Right lobe of liver (tissue), 6 donors: ENCODE measurements at regions not wholly inside any gene's neighbourhood (a gene's known extent, or its start where the extent isn't known, plus 50 kb on each side); places are given as distances from the start of the nearest gene placed in this dataset.

Experiments used
- ATAC-seq, 4 donors: fragments of 200-7000 bp; cut with Tn5 transposase; one replicate each; pipeline ENCODE4 v1.9.1; 2020; ENCODE audit warnings: mild to moderate bottlenecking in 4 of 4, moderate library complexity in 4 of 4
- DNase-seq, 3 donors: peaks; one replicate each; pipeline ENCODE4 v3.0.0-alpha.2; 2020
- H3K27ac ChIP-seq, 3 donors: fragments of 200-600 bp; one replicate each; pipeline ENCODE4 v1.8.0; 2022
- H3K27me3 ChIP-seq, 2 donors: fragments of 200-600 bp; one replicate each; pipeline ENCODE4 v1.8.0; 2022
- H3K36me3 ChIP-seq, 4 donors: fragments of 200-600 bp; sonication (generic) in 1 of 4; one replicate each; pipeline versions ENCODE4 v1.5.1 to v1.8.0; 2017 to 2022; ENCODE audit warnings: control low read depth in 1 of 4
- H3K4me1 ChIP-seq, 4 donors: fragments of 200-600 bp; sonication (generic) in 1 of 4; one replicate each; pipeline versions ENCODE4 v1.5.1 to v1.8.0; 2017 to 2022; ENCODE audit warnings: control low read depth in 1 of 4
- H3K4me3 ChIP-seq, 3 donors: fragments of 200-600 bp; one replicate each; pipeline ENCODE4 v1.8.0; 2022
- H3K9me3 ChIP-seq, 4 donors: fragments of 200-600 bp; sonication (generic) in 1 of 4; one replicate each; pipeline versions ENCODE4 v1.5.1 to v1.8.0; 2017 to 2022; ENCODE audit warnings: control low read depth in 1 of 4
- POLR2A ChIP-seq: fragments of 450-650 bp; IDR thresholded peaks from one replicate; pipeline ENCODE4 v1.6.1; 2017; ENCODE audit warnings: antibody characterized with exemption, mild to moderate bottlenecking
- WGBS: methylation state at CpG from one replicate; pipeline ENCODE4 v1.1.6; 2018; ENCODE audit warnings: low coverage, low lambda C conversion rate; ENCODE audit not compliant: insufficient coverage; ENCODE audit errors: missing lambda C conversion rate; 5-methylcytosine and 5-hydroxymethylcytosine counted together
- intact Hi-C, 2 donors: fragments of 100-400 bp; cut with DNase I; formaldehyde crosslinking; loops; one replicate each; pipeline versions ENCODE4 v1.11.2 to v1.14.1; 2022
- TF ChIP-seq, protein P1 (sequence below), 4 donors: fragments of 200-600 bp in 3 of 4; fragments of 450-650 bp in 1 of 4; IDR thresholded peaks; one replicate each; pipeline versions ENCODE4 v1.5.1 to v1.8.0; 2016 to 2022; ENCODE audit warnings: antibody characterized with exemption in 4 of 4, mild to moderate bottlenecking in 2 of 4
- donor health status: DM: no; HTN: yes; CAD: no.
- donor health status: DM: no; HTN: no; CAD: no.
- donor health status: DM: no; HTN: no; CAD: no.
- donor health status: DM: no; HTN: yes; CAD: no.
- donor health status: DM: no; HTN: yes; CAD: no.

DNA sequence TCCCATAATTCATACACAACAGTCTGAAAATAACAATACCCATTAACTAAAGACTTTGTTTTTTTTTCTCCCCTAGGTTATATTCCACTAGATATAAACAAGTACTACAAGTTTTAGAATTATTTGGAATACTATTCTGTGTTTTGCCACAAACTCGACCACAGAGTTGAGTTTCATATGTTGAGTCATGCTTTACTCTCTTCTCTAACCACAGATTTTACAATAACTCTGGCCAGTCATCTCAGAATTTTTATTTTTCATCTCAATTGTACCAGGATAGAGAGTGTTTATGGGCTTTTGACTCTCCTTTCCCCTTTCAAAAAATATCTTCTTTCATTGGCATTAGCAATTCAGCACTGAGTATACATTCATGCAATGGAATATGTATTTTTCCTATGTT lies 348.7 kb upstream of the GALNT5 start:
- TF ChIP-seq, protein P1, sequence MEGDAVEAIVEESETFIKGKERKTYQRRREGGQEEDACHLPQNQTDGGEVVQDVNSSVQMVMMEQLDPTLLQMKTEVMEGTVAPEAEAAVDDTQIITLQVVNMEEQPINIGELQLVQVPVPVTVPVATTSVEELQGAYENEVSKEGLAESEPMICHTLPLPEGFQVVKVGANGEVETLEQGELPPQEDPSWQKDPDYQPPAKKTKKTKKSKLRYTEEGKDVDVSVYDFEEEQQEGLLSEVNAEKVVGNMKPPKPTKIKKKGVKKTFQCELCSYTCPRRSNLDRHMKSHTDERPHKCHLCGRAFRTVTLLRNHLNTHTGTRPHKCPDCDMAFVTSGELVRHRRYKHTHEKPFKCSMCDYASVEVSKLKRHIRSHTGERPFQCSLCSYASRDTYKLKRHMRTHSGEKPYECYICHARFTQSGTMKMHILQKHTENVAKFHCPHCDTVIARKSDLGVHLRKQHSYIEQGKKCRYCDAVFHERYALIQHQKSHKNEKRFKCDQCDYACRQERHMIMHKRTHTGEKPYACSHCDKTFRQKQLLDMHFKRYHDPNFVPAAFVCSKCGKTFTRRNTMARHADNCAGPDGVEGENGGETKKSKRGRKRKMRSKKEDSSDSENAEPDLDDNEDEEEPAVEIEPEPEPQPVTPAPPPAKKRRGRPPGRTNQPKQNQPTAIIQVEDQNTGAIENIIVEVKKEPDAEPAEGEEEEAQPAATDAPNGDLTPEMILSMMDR (IDR thresholded peaks at IDR 0.05) = no peak
- TF ChIP-seq POLR2A = no peak
- Histone ChIP-seq H3K4me1 (no peaks in the 10 kb centered on the region), H3K27me3 (no peaks in the 10 kb centered on the region), H3K4me3 (no peak overlapping the region), H3K27ac (no peak overlapping the region), H3K9me3 (no peaks in the 10 kb centered on the region), H3K36me3 (no peaks in the 10 kb centered on the region)
- intact Hi-C loops = no loop called here
- 29% methylated on average over 1 of the region's 1 CpG for WGBS
- ATAC-seq = no peak
- no peak for DNase-seq

DNA sequence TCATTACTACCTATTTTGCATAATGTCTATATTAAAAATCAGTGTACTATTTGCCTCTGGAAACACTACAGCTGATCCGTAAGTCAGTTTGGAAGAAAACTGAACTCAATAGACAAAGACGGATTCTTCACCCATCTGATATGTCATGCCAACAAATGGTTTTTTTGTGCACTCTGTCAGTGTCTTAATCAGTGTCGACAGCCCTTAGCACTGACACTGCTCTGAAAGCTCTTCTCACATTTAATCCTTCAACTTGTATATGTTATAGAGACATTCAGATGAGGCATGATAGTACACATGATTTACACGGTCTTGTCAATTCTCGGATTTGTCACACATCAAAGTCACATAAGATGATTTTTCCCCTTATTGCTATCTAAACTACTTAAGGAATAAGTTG lies 347.5 kb upstream of the GALNT5 start:
- Histone ChIP-seq H3K27ac (no peak overlapping the region), H3K4me1 (no peaks in the 10 kb centered on the region), H3K9me3 (no peaks in the 10 kb centered on the region), H3K4me3 (no peak overlapping the region), H3K36me3 (no peaks in the 10 kb centered on the region), H3K27me3 (no peaks in the 10 kb centered on the region)
- 50% methylated on average over 5 of the region's 5 CpGs for WGBS
- no peak for DNase-seq
- ATAC-seq = no peak
- intact Hi-C loops = no loop called here
- TF ChIP-seq, protein P1 (IDR thresholded peaks at IDR 0.05) = no peak
- TF ChIP-seq POLR2A = no peak

DNA sequence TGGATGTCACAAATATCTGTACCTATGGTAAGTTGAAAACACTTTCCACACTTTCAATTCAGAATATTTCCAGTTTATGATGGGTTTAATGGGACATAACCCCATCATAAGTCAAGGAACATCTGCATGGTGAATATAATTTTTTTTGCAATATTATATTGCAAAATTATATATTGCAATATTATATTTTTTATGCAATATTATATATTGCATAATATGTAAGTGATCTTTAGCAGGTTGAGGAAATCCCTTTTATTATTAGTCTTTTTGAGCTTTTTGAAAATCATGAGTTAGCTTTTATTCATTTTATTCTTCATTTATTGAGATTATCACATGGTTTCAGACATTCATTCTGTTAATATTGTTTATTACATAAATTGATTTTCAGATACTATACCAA lies 342.2 kb upstream of the GALNT5 start:
- DNase-seq (no peak), ATAC-seq (no peak)
- Histone ChIP-seq H3K4me3 (no peak overlapping the region), H3K27me3 (no peaks in the 10 kb centered on the region), H3K4me1 (no peaks in the 10 kb centered on the region), H3K36me3 (no peaks in the 10 kb centered on the region), H3K9me3 (no peaks in the 10 kb centered on the region), H3K27ac (no peak overlapping the region)
- TF ChIP-seq, protein P1 (IDR thresholded peaks at IDR 0.05) = no peak
- TF ChIP-seq POLR2A = no peak
- intact Hi-C loops = no loop called here

DNA sequence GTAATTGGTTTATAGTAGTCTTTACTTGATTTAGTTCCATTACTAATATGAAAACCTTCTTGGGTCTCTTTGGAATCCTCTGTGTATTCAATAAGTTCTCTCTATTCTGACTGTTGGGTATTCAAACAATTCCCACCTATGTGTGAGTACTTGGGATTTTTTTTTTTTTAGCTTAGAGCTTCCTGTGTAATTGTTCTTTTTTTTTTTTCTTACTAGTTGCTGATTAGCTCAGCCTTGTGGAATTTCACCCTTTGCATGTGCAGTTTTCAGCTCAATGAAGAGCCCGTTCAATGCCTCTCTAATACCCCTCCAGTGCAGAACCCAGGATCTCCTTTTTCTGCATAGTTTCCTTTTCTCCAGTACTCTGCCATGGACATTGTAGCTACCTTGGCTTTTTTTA lies 339.1 kb upstream of the GALNT5 start:
- WGBS = 15% methylated on average over 1 of the region's 1 CpG
- no peak overlapping the region for H3K4me3 ChIP-seq
- H3K27ac ChIP-seq = no peak overlapping the region
- ATAC-seq = no peak
- no peaks in the 10 kb centered on the region for H3K27me3 ChIP-seq
- no peaks in the 10 kb centered on the region for H3K9me3 ChIP-seq
- H3K36me3 ChIP-seq = no peaks in the 10 kb centered on the region
- DNase-seq = no peak
- H3K4me1 ChIP-seq = no peaks in the 10 kb centered on the region
- no peak for TF ChIP-seq POLR2A
- TF ChIP-seq, protein P1 (IDR thresholded peaks at IDR 0.05) = no peak
- intact Hi-C loops = no loop called here

DNA sequence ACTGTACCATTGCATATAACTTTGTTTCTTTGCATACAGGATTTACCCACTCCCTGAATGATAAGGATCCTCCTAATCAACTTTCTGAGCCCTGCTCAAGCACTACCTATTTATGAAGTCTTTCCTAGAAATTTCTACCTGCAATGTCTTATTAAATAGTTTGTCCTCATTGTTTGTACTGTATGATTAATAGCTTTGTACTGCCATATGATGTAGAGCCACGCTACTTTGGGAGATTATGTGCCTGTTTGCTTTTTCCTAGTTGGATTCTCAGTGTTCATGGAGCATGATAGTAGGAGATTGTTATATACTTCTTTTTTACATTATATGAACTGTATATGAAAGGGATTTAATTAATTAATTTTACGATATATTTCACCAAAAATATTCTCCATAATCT lies 327.1 kb upstream of the GALNT5 start:
- WGBS = 29% methylated on average over 2 of the region's 2 CpGs
- intact Hi-C loops = no loop called here
- H3K4me1 ChIP-seq = no peaks in the 10 kb centered on the region
- H3K27me3 ChIP-seq = no peaks in the 10 kb centered on the region
- DNase-seq = no peak
- no peak for ATAC-seq
- H3K4me3 ChIP-seq = no peak overlapping the region
- H3K9me3 ChIP-seq = no peaks in the 10 kb centered on the region
- H3K27ac ChIP-seq = no peak overlapping the region
- no peak for TF ChIP-seq POLR2A
- TF ChIP-seq, protein P1 (IDR thresholded peaks at IDR 0.05) = no peak
- no peaks in the 10 kb centered on the region for H3K36me3 ChIP-seq
